Right forelimb (tissue), 1 donor: ENCODE measurements at regions not wholly inside any gene's neighbourhood (a gene's known extent, or its start where the extent isn't known, plus 50 kb on each side); places are given as distances from the start of the nearest gene placed in this dataset.
"Not testable (repeated sequence)": the region's sequence is repeated elsewhere in the genome, so short reads cannot be mapped to it uniquely, and the experiment has no call there.

Source experiments
- DNase-seq: peaks from one replicate; pipeline ENCODE4 v3.0.0-alpha.2; 2018

- no peak for DNase-seq
Measured at GRCh38 chr21:17105932-17106331, 406.9 kb upstream of the CXADR start.

- DNase-seq = no peak
Measured at GRCh38 chr21:17114045-17114444, 398.8 kb upstream of the CXADR start.

- no peak for DNase-seq
Measured at GRCh38 chr21:17118638-17119384, 394.0 kb upstream of the CXADR start.

- no peak for DNase-seq
Measured at GRCh38 chr21:17119466-17120297, 393.2 kb upstream of the CXADR start.

- not testable (repeated sequence) for DNase-seq
Measured at GRCh38 chr21:17127395-17127794, 385.4 kb upstream of the CXADR start.

- no peak for DNase-seq
Measured at GRCh38 chr21:17128132-17128531, 384.7 kb upstream of the CXADR start.

GRCh38 chr21:17139159-17139558 lies 373.7 kb upstream of the CXADR start:
- DNase-seq = not testable (repeated sequence)

- DNase-seq = no peak
Measured at GRCh38 chr21:17139696-17140095, 373.1 kb upstream of the CXADR start.

GRCh38 chr21:17146426-17146825 lies 366.4 kb upstream of the CXADR start:
- no peak for DNase-seq

GRCh38 chr21:17159697-17160096 lies 353.1 kb upstream of the CXADR start:
- DNase-seq = no peak

- DNase-seq = no peak
Measured at GRCh38 chr21:17185674-17186073, 327.2 kb upstream of the CXADR start.

- DNase-seq = no peak
Measured at GRCh38 chr21:17189963-17190362, 322.9 kb upstream of the CXADR start.

- no peak for DNase-seq
Measured at GRCh38 chr21:17191346-17191993, 321.4 kb upstream of the CXADR start.

- no peak for DNase-seq
Measured at GRCh38 chr21:17195351-17195750, 317.5 kb upstream of the CXADR start.

GRCh38 chr21:17195976-17196375 lies 316.9 kb upstream of the CXADR start:
- DNase-seq = no peak

GRCh38 chr21:17196623-17197022 lies 316.2 kb upstream of the CXADR start:
- DNase-seq = no peak

GRCh38 chr21:17197996-17198395 lies 314.8 kb upstream of the CXADR start:
- DNase-seq = no peak

GRCh38 chr21:17200250-17200649 lies 312.6 kb upstream of the CXADR start:
- no peak for DNase-seq

GRCh38 chr21:17201741-17202260 lies 311.0 kb upstream of the CXADR start:
- DNase-seq = no peak

GRCh38 chr21:17214801-17215200 lies 298.0 kb upstream of the CXADR start:
- DNase-seq = no peak

- DNase-seq = not testable (repeated sequence)
Measured at GRCh38 chr21:17219050-17219449, 293.8 kb upstream of the CXADR start.

GRCh38 chr21:17231124-17231523 lies 281.7 kb upstream of the CXADR start:
- DNase-seq = no peak

- no peak for DNase-seq
Measured at GRCh38 chr21:17231771-17232170, 281.1 kb upstream of the CXADR start.
